ENCODE measurements at regions not wholly inside any gene's neighbourhood (a gene's known extent, or its start where the extent isn't known, plus 50 kb on each side); places are given as distances from the start of the nearest gene placed in this dataset.

DNA sequence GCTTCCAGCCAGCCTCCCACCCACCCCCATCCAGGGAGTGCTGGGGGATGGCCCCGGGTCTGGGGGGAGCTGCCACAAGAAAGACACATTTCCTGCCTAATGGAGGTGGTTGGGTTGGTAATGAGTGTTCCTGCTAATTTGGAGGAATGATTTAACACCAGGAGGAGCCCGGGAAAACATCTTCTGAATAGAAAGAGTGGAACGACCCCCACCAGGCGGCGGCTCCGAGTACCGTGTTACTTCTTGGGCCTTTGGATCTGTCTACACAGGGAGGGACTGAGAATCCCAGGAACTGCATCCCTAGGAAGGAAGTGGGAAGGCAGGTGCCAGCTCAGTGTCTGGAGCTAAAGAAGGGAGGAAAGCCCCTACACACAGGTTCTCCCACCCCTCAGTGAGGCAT, 64.6 kb downstream of the TSPAN17 start:
- DNase-seq = no peak

DNA sequence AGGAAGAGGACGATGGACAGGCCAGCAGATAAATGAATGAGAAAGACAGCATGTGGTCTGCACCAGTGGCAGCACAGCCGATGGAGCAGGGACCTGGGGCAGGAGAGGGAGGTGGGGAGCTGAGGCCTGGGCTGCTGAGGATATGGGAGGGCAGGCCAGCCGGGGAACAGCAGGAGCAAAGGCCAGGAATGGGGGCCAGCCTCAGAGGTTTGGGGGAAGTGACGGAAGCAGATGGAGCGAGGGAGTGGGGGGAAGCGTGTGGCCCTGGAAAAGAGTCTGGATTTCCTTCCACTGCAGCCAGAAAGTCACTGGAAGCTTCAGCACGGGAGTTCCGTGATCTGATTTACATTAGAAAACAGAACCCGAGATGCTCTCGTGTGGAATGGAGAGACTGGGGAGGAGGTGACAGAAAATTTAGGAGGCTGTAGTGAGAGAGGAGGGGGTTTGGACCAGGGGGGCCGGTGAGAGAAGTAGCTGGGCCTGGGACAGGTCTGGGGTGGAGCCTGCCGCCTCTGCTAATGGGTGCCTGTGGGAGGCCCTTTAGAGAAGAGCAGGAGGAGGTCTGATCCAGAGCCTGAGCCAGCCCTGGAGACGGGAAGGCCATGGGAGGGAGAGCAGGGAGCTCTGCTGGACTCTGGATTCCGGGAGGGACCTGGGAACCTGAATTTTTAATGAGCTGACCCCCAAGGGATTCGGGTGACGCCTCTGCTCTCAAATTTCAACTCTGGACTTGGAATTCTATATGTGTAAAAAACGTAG, 65.4 kb downstream of the TSPAN17 start:
- DNase-seq = no peak

DNA sequence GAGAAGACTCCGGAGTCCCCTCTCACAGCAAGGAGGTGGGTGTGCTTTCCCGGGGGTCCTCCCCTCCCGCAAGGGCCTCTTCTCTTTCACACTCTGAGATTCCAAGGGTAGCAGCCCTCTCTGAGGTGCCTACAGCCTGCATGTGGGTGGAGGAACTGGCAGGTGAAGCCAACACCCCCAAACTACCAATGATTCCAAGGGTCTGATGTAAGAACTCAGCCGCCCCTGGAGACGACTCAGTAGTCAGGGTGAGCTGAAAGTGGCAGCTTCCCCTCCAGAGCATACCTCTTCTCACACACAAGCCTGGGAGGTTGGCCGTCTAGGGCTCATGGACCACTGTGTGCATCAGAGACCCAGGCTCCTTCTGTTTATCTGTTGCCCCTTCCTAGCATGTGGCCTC, 66.1 kb downstream of the TSPAN17 start:
- no peak for DNase-seq

DNA sequence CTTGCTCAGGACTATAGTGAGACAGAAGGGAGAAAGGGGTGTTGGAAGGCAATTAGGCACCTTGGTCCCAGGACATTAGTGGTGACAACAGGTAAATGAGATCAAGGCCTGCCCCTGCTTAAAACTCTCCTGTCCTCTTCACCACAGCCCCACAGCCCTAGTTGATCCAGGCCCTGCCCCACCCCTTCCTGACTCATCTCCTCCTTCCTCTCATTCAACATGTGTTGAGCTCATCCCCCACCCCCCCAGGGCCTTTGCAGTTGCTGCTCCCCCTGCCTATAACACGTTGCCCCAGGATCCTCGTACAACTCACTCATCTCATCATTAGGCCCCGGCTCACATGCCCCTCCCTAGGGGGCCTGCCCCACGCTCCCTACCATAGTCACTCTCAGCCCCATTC, 66.8 kb downstream of the TSPAN17 start:
- DNase-seq = no peak

DNA sequence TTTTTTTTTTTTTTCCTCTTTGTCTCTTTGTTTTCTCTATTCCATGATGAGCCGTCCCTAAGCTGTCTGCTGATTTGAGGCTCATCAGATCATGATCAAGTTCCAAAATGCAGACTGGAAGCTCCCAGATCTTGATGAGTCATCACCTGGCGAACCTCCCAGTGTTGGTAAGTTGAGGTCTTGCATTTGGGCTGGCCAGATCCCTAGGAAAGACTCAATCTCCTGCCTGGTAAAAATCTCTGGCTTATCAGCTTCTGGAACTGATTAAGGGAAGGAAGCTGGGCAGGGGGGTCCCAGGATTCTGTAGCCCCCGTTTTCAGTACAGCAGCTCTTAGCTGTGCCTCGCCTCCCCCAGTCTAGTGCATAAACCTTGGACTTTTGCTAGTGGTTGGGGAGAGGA, 69.0 kb downstream of the TSPAN17 start:
- no peak for DNase-seq

DNA sequence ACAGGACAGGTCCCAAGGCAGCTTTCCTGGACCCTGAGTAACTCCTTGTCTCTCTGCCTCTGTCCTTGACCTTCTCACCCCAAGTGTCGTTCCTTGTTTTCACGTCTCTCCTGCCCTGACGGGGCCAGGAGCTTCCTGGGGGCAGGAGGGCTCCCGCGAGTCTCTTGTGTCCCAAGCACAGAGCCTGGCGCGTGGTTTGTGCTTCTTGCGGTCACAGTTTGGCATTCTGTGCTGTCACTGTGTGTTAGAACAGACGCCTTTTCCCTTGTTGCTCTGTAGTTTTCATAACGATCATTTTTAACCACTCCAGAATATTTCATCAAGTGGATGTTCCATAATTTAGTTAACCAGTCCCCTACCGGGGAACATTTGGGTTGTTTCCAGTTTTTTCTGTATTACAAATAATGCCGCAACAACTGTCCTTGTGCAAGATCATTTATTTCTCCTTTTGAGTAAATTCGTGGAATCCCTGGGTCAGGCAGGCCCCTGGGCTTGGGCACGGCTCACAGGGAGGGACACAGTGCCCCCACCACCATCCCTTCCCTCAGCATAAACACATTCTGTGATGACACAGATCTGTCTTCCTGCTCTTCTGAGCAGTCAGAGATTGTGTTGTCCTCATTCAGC, 71.9 kb downstream of the TSPAN17 start:
- no peak for DNase-seq

DNA sequence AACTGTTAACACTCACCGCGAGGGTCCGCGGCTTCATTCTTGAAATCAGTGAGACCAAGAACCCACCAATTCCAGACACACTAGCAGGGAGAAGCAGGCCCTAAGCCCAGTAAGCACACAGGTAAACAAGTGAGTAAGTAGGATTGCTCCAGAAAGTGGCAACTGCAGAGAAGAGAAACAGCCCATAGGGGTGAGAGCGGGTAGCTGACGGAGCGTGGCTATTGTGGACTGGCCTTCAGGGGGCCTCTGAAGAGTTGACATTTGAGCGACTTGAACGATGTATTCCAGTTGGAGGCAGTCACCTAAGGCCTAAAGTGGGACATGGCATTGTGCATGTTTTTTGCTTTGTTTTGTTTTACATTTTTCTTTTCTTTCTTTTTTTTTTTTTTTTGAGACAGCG, 74.2 kb downstream of the TSPAN17 start:
- no peak for DNase-seq

DNA sequence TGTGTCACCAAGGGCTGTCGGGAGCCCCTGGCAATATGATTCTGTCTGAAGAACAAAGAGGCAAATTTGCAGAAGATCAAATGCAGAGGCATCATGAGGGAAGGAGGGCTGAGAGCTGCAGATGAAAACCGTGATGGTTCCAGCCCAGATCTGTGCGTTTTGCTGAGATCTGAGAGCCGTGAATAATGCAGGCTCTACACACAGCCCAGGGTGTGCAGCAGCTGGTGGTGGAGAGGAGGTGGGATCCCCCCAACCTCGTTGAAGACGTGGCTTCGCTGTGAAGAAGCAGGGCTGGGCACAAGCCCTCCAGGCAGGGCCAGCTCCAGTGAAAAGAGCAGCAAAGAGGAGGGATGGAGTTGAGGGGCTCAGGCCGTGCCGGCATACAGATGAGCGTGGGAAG, 75.5 kb downstream of the TSPAN17 start:
- DNase-seq = no peak

DNA sequence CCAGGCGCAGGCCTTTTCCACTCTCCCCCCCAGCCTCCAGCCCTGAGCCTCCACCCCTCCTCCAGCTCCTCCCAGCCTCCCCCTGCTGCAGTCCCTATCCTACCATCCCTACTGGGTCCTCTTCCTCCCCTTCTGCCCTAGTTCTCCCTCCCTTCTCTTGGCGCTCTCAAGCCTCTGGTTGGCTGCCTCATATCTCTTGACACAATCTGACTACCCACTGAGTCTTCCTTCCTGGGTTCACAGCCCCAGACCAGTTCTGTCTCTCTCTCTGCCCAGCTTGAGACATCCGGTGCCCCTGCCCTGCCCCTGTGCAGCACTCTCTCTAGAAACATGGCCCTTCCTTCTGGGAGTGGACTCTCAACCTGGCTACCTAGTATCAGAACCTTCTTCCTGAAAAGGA, 76.2 kb downstream of the TSPAN17 start:
- peak; percentile 10 for DNase-seq

DNA sequence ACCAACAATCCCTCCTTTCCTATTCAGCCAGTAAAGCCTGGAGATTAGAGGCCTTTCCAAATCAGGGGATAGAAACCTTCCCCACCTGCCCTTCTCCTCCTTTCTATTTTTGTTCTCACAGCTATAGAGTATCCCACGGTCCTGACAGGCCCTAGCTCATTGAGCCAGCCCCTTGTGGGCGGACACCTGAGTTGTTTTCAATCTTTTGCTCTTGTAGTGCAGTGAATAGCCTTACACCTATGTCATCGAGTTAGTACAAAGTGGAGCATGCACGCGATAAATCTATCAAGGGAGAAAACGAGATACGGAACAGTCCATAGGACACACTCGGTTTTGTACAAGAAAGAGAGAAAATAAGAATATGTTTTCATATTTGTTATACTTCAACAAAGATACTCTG, 77.2 kb downstream of the TSPAN17 start:
- DNase-seq = peak; percentile 46

DNA sequence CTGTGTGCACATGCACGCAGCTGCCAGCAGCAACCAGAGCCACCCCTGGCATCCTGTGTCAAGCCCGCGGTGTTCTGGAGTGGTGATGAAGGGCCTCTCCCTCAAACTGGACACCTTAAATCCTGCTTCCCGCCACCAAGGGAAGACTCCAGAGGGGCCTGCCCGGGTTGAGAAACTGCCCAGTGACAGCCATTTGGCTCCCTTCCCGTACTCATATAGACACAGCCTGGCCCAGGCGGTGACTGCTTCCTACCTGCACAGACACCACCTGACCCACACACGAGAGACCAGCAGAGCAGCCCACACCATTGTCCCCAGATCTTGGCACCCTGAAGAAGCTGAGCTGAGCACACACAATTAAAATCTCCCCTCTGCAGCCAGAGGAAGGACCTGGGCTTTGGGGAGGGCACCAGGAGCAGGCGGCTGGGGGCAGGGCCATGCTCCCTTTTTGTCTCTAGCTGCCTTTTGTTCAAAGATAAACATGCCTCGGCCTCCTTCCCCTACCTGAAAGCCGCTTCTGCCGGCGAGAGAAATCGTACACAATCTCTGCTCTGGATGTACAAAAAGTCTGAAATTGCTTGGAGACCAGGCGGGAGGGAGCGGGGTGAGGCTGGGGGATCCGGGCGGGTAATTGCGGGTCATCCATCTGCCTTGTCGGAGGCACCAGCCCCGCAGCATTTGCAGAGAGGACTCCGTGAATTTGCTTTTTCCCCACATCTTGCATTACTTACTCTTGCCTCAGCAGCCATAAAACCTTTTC, 78.4 kb downstream of the TSPAN17 start:
- peak; percentile 71 for DNase-seq

DNA sequence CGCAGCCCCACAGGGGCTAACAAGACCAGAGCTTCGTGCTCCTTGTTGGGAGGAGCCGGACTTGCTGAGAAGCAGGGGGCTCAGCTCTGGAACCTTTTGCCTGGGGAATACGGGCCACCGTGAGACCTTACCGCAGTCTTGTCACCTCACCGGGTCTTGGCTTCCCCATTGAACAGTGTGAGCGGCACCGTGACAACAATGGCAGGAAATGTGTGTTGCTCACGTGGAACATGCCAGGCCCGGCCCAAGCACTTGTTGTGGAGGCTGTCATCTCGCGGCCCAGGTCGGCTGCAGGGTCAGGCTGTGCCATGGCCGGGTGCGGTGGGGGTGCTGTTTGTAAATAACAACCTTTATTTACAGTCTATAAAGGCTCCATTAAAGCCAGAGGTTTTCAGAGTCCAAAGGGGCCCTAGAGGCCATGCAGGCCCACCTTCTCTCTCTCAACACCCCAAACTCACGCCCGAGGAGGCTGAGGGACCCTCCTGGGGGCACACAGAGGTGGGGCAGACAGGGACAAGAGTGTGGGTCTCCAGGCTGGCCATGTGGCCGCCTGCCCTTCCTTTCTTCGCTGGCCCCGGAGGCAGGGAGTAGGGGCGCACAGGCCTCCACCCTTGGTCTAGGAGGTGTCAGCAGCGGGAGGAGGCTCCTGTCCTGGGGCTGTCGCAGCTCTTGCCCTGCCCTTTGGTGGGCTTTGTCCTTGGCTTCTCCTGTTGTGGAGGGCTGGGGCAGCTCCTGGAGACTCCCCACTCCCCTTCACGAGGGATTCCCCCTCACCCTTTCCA, 79.7 kb downstream of the TSPAN17 start:
- no peak for DNase-seq

DNA sequence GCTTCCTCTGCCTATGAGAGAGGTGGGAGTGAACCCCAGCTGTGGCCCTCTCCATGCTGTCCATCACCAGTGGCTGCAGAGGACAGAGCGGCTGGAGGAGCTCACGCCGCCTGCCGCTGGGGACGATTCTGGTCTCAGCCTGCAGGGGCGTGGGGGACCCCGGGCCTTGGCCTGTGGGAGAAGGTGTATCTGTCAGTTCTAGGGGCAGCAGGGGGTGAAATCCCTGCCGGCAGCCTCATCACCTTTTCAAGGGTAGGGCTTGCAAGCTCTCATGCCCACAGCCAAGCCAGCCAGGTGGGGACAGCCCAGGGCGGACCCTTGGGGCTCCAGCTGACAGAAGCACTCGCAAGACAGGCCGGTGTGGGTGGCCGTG, 80.2 kb downstream of the TSPAN17 start:
- no peak for DNase-seq

DNA sequence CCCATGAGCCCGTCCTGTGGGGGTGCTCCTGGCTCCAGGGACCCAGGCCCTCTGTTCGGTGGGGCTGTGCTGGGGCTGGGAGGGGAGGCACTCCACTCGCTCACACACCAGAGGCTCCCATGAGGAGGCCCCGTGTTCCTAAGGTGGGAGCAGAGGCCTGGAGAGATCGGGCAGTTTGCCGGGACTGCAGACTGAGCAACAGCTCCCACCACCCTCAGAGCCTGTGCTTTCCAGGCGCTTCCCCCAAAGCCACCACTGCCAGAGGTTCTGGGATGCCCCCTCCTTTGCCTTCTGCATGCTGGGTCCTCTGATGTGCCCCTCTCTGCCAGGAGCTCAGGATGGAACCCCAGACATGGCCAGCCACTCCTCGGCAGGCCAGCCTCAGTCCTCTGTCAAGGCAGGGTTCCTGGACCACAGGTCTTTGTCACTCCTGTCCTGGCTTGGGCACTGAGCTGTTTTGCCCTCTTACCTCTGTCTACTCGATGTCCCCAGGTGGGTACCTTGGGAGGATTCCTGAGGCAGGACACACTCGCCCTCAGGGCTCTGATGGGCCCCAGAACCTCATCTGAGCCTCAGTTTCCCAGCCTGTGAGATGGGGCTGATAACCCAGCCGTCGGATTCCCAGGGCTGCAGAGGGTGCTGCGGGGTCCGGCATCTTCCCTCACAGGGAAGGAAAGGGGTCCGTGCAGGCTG, 80.8 kb downstream of the TSPAN17 start:
- DNase-seq = no peak

DNA sequence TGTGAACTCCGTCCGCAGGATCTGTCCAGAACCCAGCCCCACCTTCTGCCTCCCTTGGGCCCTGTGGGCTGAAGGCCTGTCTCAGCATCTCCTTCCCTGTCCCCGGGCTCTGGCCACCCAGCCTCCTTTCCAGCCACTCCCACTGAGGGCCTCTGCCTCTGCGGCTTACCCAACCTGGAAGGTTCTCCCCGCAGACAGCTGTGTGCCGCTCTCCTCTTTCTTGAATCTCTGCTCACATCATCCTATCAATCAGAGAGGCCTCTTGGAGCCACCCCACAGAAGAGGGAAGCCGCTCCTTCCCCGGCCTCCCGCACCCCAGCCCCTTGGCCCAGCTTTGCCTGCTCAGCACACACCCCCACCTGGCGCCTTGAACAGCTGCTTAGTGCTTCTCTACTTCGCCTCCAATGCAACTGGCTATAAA, 81.5 kb upstream of the UNC5A start:
- no peak for DNase-seq

DNA sequence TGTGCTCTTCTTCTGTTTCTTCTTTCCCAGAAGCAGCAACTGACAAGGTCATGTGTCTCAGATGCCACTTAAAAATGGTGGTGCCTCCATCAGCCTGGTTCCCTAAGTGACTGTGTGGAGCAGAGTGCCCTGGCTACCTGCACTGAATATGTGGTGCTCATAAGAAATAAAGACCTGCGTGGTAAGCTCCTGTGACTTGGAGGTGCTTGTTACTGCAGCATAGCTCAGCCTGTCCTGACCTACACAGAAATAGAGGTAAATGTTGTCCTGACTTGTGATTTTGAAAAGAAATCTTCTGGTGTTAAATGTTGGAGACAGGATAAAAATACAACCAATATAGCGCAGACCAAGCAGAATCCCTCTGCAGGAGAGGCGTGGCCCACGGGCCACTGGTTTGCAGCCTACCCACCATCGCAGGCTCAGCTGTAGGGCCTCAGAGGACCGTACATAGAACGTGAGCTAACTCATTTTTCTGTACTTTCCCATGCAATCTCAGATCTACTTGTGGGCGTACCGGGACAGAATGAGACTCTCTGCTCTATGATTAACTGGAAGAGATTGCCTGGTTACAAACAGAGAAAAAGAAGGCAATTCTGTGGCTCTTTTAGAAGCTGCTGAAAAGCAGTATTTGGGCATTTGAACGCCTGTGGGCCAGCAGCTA, 79.4 kb upstream of the UNC5A start:
- DNase-seq = no peak

DNA sequence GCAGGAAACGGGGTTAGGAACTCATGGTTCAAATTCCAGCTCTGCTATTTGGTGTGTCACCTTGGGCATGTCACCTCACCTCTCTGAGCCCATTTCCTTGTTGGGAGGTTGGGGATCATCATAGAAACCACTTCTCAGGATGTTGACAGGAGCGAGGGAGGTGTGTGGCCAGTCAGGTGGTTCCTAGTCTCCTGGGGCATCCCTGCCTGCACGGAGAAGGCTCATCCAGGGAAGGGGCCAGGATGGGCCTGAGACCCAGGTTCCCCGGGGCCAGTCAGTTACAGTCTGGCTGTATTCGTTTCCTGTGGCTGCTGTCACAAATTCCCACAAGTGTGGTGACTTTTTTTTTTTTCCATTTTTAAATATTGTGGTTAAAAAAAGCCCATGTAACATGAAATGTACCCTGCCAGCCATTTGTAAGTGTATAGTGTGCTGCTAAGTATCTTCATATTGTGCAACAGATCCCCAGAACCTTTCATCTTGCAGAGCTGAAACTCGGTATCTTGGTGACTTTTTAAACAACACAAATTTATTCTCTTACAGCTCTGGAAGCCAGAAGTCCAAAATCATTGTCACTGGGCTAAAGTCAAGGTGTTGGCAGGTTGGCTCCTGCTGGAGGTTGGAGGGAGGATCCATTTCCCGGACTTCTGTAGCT, 78.7 kb upstream of the UNC5A start:
- DNase-seq = no peak

DNA sequence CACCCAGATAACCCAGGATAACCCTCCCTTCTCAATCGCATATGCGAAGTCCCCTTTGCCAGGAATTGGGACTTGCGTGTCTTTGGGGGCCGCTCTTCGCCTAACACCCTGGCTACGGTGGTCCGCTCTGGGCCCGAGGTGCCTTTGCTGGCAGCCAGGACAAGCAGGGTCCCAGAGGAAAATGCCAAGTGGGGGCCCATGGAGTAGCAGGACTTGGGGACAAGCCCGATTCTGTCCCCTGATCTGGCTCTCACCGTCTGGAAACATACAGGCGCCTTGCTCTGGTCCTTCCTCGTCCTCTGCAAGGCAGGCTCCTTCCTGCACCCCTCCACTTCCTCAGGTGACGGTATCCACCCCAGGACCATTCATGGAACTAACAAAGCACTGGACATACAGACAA, 78.1 kb upstream of the UNC5A start:
- DNase-seq = no peak

DNA sequence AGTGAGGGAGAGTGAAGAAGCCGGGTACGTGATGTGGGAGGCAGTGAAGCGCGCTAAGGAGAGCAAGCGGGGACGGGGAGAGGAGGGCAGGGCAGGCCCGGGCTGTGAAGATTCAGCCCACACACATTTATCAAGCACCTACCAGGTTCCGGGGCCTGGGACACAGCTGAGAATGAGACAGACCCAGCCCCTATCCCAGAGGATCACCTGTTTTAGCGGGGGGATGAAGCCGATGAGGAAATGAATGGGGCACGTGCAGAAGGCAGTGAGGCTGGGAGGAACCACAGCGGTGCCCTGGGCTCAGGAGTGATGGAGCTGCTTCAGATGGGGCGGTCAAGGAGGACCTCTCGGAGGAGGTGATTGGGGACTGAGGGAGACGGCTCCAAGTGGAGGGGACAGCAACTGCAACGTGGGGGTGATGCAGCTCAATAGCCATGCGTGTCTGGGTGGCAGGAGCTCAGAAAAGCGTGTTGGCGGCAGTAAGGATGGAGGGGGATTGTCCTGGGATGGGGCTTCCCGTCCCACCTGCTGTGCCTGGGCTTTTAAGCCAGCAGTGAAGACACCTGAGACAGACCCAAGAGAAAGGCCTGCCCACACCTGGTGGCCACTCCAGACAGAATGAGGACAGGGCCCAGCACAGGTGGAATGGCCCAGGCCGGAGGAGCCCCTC, 77.5 kb upstream of the UNC5A start:
- DNase-seq = no peak

DNA sequence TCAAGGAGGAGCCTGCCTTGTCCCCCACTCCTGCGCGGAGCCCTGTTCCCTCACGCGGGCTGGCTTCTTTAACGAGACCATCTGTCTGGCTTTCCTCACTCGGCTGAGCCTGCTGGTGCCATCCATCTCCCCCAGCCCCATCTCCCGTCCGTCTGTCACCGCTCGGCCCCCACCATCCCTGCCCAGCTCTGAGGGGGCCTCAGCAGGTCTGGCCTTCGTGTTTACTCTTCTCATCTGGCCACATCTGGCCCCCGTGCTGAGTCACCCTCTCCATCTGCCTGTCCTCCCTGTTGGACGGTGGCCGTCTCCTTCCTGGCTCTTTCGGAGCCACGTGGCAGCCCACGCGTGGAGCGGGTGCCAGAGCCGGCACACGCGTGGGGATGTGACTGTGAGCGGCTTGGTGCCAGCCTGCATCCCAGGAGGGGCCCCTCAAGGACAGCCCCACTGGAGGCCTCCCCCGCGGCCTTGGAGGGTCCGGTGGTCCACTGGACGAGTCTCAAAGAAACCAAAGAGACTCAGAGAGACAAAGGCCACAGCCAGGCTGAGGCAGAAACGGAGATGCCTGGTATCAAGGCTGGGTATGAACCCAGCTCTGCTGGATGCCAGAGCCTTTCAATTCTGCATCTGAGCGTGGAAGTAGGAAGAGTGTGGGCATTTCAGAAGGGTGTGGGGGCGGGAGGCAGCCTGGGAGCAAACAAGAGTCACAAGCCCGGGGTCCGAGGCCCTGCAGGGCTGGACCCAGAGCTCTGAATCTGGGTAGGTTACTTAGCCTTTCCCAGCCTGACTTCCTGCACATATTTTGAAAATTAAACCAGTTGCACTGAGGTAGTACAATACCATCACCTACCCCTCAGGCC, 76.7 kb upstream of the UNC5A start:
- DNase-seq = no peak
